ENCODE measurements at regions not wholly inside any gene's neighbourhood (a gene's known extent, or its start where the extent isn't known, plus 50 kb on each side); places are given as distances from the start of the nearest gene placed in this dataset.

GRCh38 chr18:45447355-45448265 is 167.7 kb upstream of the SLC14A2 start:
- TF ChIP-seq MYC (IDR thresholded peaks at IDR 0.05; ENCODE audit: low read depth, low read length) (no peak), CTCF (IDR thresholded peaks at IDR 0.05; ENCODE audit: low read depth, low read length) (no peak)
